ENCODE measurements at regions not wholly inside any gene's neighbourhood (a gene's known extent, or its start where the extent isn't known, plus 50 kb on each side); places are given as distances from the start of the nearest gene placed in this dataset.

GRCh38 chr6:170210651-170211403, 80.1 kb downstream of the DLL1 start:
- peak; percentile 47 for FAIRE-seq
- peaks cover 5% of the 10 kb centered on the region for H3K27me3 ChIP-seq (ENCODE audit: control insufficient read depth, insufficient read depth, low read length)
- DNase-seq (ENCODE audit: low read depth), result no peak

GRCh38 chr6:170210026-170210390, 80.9 kb downstream of the DLL1 start:
- no peak for DNase-seq (ENCODE audit: low read depth)
- TF ChIP-seq, protein P1, sequence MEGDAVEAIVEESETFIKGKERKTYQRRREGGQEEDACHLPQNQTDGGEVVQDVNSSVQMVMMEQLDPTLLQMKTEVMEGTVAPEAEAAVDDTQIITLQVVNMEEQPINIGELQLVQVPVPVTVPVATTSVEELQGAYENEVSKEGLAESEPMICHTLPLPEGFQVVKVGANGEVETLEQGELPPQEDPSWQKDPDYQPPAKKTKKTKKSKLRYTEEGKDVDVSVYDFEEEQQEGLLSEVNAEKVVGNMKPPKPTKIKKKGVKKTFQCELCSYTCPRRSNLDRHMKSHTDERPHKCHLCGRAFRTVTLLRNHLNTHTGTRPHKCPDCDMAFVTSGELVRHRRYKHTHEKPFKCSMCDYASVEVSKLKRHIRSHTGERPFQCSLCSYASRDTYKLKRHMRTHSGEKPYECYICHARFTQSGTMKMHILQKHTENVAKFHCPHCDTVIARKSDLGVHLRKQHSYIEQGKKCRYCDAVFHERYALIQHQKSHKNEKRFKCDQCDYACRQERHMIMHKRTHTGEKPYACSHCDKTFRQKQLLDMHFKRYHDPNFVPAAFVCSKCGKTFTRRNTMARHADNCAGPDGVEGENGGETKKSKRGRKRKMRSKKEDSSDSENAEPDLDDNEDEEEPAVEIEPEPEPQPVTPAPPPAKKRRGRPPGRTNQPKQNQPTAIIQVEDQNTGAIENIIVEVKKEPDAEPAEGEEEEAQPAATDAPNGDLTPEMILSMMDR (IDR thresholded peaks at IDR 0.05; ENCODE audit: insufficient read depth, low read length, severe bottlenecking), result no peak
- no peak for FAIRE-seq
- H3K36me3 ChIP-seq (ENCODE audit: control insufficient read depth, insufficient read depth, low read length), result no peaks in the 10 kb centered on the region
- peaks cover 5% of the 10 kb centered on the region for H3K27me3 ChIP-seq (ENCODE audit: control insufficient read depth, insufficient read depth, low read length)
- no peak overlapping the region for H3K4me3 ChIP-seq (ENCODE audit: low read depth, low read length)

More at GRCh38 chr6:170210651-170211403, 80.1 kb downstream of the DLL1 start:
- Histone ChIP-seq H3K4me3 (ENCODE audit: low read depth, low read length) (no peak overlapping the region), H3K36me3 (ENCODE audit: control insufficient read depth, insufficient read depth, low read length) (no peaks in the 10 kb centered on the region)
- TF ChIP-seq, protein P1 (IDR thresholded peaks at IDR 0.05; ENCODE audit: insufficient read depth, low read length, severe bottlenecking), result no peak

DNA sequence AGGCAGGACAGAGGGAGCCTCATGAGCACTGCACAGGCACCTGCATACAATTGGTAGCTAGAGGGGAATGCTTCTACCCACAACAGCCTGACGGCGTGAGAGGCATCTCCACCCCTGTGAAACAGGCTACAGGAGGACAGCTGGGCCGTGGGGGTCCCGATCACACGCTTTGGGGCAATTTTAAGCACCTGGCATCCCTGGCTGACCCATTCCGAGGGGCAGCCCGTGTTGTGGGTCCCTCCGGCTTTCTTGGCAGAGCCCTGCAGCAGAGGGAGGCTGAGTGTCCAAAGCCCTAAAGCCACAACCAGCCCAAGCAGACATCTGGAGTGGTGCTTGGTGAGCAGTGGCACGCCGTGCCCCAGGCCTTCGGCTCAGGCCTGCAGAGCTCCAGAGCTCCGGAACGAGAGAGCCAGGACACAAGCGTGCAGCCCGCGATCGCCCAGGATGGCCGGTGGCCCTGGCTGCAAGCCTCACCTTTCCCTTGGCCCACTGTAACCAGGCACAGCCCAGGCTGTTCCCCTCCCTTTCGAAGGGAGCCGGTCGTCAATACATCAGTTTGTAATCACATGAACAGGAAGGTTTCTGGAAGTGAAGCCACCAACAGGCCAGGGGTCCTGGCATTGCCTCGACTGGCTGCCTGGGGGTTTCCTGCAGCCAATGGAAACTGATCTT, 81.4 kb downstream of the DLL1 start:
- Histone ChIP-seq H3K4me3 (ENCODE audit: low read depth, low read length) (no peak overlapping the region), H3K27me3 (ENCODE audit: control insufficient read depth, insufficient read depth, low read length) (peaks cover 5% of the 10 kb centered on the region), H3K36me3 (ENCODE audit: control insufficient read depth, insufficient read depth, low read length) (no peaks in the 10 kb centered on the region)
- DNase-seq (ENCODE audit: low read depth), result no peak
- TF ChIP-seq, protein P1 (IDR thresholded peaks at IDR 0.05; ENCODE audit: insufficient read depth, low read length, severe bottlenecking), result no peak
- no peak for FAIRE-seq

- Histone ChIP-seq H3K27me3 (ENCODE audit: control insufficient read depth, insufficient read depth, low read length) (peaks cover 5% of the 10 kb centered on the region), H3K4me3 (ENCODE audit: low read depth, low read length) (no peak overlapping the region), H3K36me3 (ENCODE audit: control insufficient read depth, insufficient read depth, low read length) (no peaks in the 10 kb centered on the region)
- FAIRE-seq (no peak), DNase-seq (ENCODE audit: low read depth) (no peak)
- TF ChIP-seq, protein P1 (IDR thresholded peaks at IDR 0.05; ENCODE audit: insufficient read depth, low read length, severe bottlenecking), result no peak
Observed at GRCh38 chr6:170208651-170209353, 82.1 kb downstream of the DLL1 start.

GRCh38 chr6:170208182-170208601, 82.7 kb downstream of the DLL1 start:
- Histone ChIP-seq H3K27me3 (ENCODE audit: control insufficient read depth, insufficient read depth, low read length) (peaks cover 5% of the 10 kb centered on the region), H3K4me3 (ENCODE audit: low read depth, low read length) (no peak overlapping the region), H3K36me3 (ENCODE audit: control insufficient read depth, insufficient read depth, low read length) (no peaks in the 10 kb centered on the region)
- DNase-seq (ENCODE audit: low read depth) (no peak), FAIRE-seq (no peak)
- TF ChIP-seq, protein P1 (IDR thresholded peaks at IDR 0.05; ENCODE audit: insufficient read depth, low read length, severe bottlenecking), result no peak
